Ovary (tissue), 3 donors: ENCODE measurements at regions not wholly inside any gene's neighbourhood (a gene's known extent, or its start where the extent isn't known, plus 50 kb on each side); places are given as distances from the start of the nearest gene placed in this dataset.

ENCODE experiments used
- CTCF ChIP-seq, 3 donors: fragments of 450-650 bp in 2 of 3; fragments of 200-600 bp in 1 of 3; IDR thresholded peaks; one replicate each; pipeline versions ENCODE4 v1.5.1 to v1.8.0; 2016 to 2022; ENCODE audit warnings: antibody characterized with exemption in 3 of 3, mild to moderate bottlenecking in 1 of 3
- EP300 ChIP-seq: sonication (generic); formaldehyde crosslinking; IDR thresholded peaks from one replicate; pipeline ENCODE4 v1.6.1; 2017; ENCODE audit warnings: antibody characterized with exemption
- POLR2A ChIP-seq: fragments of 450-650 bp; IDR thresholded peaks from one replicate; pipeline ENCODE4 v1.6.1; 2017; ENCODE audit warnings: antibody characterized with exemption, mild to moderate bottlenecking, moderate library complexity
- donor health status: DM: no; HTN: no; CAD: no.

GRCh38 chr12:91667694-91668093 is 478.0 kb downstream of the BTG1 start:
- TF ChIP-seq CTCF (IDR thresholded peaks at IDR 0.05), result no peak
- no peak for TF ChIP-seq EP300
- TF ChIP-seq POLR2A, result no peak
